ENCODE measurements at regions not wholly inside any gene's neighbourhood (a gene's known extent, or its start where the extent isn't known, plus 50 kb on each side); places are given as distances from the start of the nearest gene placed in this dataset.

- intact Hi-C loops (cut with DNase I; ENCODE audit: low total_unique reads) = no loop called here
- TF ChIP-seq POLR2A (IDR thresholded peaks at IDR 0.05) = no peak
- TF ChIP-seq CTCF (IDR thresholded peaks at IDR 0.05) = no peak
- Histone ChIP-seq H3K9me3 (no peaks in the 10 kb centered on the region), H3K36me3 (no peaks in the 10 kb centered on the region), H3K4me3 (no peak overlapping the region), H3K4me1 (no peaks in the 10 kb centered on the region), H3K27ac (no peak overlapping the region), H3K27me3 (no peaks in the 10 kb centered on the region)
- DNase-seq = no peak
Measured at GRCh38 chr16:54577651-54578128, 291.1 kb upstream of the IRX3 start.

- Histone ChIP-seq H3K27me3 (no peaks in the 10 kb centered on the region), H3K27ac (no peak overlapping the region), H3K4me1 (no peaks in the 10 kb centered on the region), H3K4me3 (no peak overlapping the region), H3K36me3 (no peaks in the 10 kb centered on the region), H3K9me3 (no peaks in the 10 kb centered on the region)
- intact Hi-C loops (cut with DNase I; ENCODE audit: low total_unique reads) = no loop called here
- no peak for DNase-seq
- TF ChIP-seq CTCF (IDR thresholded peaks at IDR 0.05) (no peak), POLR2A (IDR thresholded peaks at IDR 0.05) (no peak)
Measured at GRCh38 chr16:54576785-54577184, 290.2 kb upstream of the IRX3 start.

GRCh38 chr16:54568906-54569807 is 282.6 kb upstream of the IRX3 start:
- H3K36me3 ChIP-seq = no peaks in the 10 kb centered on the region
- peak in 1 of 2 donors; percentile 18 for DNase-seq
- H3K27ac ChIP-seq = no peak overlapping the region
- intact Hi-C loops (cut with DNase I; ENCODE audit: low total_unique reads) = no loop called here
- TF ChIP-seq CTCF (IDR thresholded peaks at IDR 0.05) (no peak), POLR2A (IDR thresholded peaks at IDR 0.05) (no peak)
- H3K4me3 ChIP-seq = no peak overlapping the region
- H3K27me3 ChIP-seq = no peaks in the 10 kb centered on the region
- H3K4me1 ChIP-seq = no peaks in the 10 kb centered on the region
- H3K9me3 ChIP-seq = no peaks in the 10 kb centered on the region

- Histone ChIP-seq H3K27me3 (no peaks in the 10 kb centered on the region), H3K4me3 (no peak overlapping the region)
- DNase-seq = no peak
Measured at GRCh38 chr16:54564841-54565240, 278.3 kb upstream of the IRX3 start.

More at GRCh38 chr16:54564841-54565240, 278.3 kb upstream of the IRX3 start:
- H3K27ac ChIP-seq = no peak overlapping the region
- no peaks in the 10 kb centered on the region for H3K36me3 ChIP-seq
- no peaks in the 10 kb centered on the region for H3K9me3 ChIP-seq
- intact Hi-C loops (cut with DNase I; ENCODE audit: low total_unique reads) = no loop called here
- TF ChIP-seq POLR2A (IDR thresholded peaks at IDR 0.05) (no peak), CTCF (IDR thresholded peaks at IDR 0.05) (no peak)
- no peaks in the 10 kb centered on the region for H3K4me1 ChIP-seq
